NOMO-1 (cell line): ENCODE measurements at regions not wholly inside any gene's neighbourhood (a gene's known extent, or its start where the extent isn't known, plus 50 kb on each side); places are given as distances from the start of the nearest gene placed in this dataset.
"Not testable (repeated sequence)": the region's sequence is repeated elsewhere in the genome, so short reads cannot be mapped to it uniquely, and the experiment has no call there.

Experiments used
- DNase-seq, 2 experiments: peaks; one replicate each; lab custom pipeline; 2025; ENCODE audit not compliant: unreplicated experiment in 2 of 2; lab: John Stamatoyannopoulos, UW

DNA sequence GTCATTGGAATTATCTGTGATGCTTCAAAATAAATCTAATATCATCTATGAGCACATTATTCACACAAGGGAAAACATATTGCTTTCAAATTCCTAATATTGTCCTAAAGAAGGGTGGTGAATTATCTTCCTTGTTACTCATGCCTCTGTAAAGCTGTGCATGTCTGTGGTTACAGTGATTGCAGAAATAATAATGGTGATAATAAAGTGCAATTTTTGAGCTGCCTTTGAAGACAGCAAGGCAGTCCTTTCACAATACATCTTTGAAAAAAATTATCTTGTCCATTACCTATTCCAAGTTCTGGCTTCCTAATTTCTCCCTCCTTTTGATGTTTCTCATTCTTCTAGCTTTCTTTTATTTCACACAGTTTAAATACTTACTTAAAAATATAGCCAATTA, 442.1 kb upstream of the EYS start:
- no peak for DNase-seq

DNA sequence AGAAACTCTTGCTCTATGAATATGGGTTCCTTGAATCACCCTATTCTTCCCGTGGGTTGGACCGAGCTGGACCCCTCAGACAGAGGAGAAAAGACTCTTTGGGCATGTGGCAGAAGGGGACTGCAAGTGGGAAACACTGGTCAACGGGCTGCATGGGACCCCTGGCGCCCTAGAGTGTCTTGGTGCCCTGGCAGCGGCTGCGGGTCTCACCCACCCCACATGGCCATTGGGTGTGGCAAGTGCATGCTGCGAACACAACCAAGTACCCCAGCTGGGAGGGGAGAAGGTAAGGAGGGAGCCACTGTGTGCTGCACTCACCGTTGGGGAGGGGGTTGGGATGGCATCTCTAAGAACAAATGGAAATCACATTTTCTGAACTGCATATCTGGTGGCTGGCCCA, 438.8 kb upstream of the EYS start:
- DNase-seq, result no peak

DNA sequence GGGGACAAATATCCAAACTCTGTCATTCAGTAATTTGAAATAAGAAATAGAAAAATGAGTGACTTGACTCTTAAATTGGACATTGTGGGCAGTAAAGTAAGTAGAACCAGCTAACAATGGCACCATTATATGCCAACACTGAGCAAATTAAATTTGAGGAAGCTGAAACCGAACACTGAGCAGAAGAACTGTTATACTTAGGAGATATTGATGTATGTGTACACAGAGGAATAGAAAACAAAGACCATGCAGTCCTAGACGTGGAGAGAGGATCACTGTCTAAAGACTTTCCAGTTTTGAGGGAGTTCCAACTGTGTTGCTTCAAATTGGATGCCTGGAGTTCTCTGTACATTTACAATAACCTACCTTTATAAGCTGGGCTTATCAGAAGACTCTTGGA, 427.0 kb upstream of the EYS start:
- no peak for DNase-seq

DNA sequence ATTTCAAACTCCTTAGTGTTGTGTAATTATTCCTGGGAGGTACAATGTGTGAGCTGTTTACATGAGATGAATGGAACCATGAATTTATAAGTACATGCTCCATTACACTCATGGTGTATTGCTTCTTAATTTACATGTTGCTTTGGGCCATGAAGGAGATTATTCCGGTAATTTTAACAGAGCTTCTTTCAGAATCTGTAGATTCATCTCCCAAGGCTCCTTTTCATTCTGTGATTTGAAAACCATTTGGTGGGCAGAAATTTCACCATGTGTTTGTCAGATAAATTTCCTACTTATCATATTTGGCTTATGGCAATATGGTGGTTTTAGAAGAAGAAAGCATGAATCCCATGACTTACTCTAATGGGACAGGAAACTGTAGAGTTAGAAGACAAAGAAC, 421.6 kb upstream of the EYS start:
- no peak for DNase-seq

DNA sequence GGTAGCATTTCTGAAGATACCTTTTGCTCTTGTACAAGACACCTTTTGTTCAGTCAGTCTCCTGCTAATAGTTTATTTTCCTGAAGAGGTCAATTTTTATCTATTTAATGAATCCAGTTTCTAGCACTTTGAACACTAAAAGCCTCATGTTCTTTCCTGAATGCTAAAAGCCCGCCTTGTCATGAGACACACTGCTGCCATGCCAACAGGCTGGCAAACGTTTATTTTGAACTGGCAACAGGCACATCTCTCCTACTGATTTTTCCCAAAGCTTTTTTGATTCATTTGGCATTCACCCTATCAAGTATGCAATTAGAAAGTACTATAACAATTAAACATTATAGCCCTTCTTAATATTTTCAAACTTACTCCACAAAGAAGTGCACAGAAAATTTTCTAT, 421.2 kb upstream of the EYS start:
- DNase-seq, result no peak

DNA sequence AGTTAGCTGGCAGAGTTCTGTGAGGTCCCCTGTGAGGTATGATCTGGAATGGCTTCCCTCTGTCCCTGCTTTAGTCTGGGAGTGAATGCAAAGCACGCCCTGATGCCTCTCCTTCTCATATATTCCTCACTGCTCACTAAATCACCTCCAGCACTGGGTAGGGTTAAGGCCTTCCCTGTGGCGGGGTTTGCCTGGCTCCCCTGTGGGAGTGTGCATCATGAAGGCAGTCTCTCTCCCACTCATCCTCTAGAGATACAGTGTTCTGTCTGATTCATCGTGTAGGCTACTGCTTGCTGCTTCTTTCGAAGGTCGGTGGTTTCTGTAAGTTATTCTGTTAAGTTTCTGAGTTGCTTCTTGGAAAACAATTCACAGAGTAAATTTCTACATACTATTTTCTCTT, 420.0 kb upstream of the EYS start:
- no peak for DNase-seq

DNA sequence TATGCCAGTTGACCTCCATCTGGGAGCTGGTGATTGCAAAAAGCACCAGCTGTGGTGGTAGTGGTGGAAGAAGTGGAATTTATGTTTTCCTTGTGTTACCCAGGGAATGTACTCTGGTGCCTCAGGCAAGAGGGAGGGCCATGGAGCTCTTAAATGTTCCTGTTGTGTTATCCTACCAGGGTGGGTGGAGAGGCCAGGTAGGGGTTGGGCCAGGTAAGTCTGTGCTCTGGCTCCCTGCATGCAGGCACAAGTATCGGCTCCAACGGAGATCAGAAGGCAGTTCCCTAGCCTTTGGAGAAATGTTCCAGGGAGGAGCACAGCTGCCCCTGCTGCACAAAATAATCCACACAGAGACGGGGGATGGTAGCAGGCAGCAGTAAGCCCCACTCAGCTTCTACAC, 419.3 kb upstream of the EYS start:
- no peak for DNase-seq

DNA sequence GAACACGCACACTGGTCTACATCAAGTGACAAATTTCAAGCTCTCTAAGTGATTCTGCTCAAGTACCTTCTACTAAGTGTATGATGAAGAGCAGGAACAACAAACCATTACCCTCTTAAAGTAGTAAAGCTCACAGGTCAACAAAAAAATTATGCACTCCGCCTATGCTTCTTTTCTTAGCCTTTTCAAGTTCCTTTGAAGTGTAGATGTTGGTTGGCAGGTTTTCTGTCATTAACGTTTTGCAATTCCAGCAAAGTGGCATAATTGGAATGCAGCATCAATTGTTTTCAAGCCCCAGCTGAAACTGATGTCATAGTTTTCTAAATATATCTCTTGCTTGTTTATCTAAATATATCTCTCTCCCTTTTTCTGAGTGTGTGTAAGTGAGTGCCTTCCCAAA, 396.9 kb upstream of the EYS start:
- no peak for DNase-seq

DNA sequence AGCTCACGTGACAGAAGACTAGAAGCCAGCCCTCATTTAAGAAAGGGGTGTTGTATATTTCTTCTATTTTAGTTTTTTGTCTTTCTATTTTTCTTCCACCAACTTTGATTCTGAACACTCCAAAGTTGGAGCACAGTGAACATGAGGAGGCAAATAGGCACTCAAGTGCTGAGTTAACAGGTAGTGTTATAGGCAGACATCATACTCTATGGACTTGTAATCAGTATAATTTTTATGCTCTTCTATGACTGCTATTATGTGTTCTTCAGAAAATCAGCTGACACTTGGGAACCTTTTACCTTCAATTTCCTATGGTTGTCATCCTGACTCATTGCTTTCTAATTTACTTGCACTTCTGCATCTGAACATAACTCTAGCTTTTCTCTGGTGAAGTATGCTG, 396.3 kb upstream of the EYS start:
- DNase-seq, result no peak

DNA sequence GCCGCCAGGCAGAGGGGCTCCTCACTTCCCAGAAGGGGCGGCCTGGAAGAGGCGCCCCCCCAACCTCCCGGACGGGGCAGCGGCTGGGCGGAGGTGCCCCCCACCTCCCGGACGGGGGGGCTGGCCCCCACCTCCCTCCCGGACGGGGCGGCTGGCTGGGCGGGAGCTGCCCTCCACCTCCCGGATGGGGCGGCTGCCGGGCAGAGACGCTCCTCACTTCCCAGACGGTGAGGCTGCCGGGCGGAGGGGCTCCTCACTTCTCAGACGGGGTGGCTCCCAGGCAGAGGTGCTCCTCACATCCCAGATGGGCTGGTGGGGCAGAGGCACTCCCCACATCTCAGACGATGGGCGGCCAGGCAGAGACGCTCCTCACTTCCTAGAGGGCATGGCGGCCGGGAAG, 389.7 kb upstream of the EYS start:
- DNase-seq, result no peak

DNA sequence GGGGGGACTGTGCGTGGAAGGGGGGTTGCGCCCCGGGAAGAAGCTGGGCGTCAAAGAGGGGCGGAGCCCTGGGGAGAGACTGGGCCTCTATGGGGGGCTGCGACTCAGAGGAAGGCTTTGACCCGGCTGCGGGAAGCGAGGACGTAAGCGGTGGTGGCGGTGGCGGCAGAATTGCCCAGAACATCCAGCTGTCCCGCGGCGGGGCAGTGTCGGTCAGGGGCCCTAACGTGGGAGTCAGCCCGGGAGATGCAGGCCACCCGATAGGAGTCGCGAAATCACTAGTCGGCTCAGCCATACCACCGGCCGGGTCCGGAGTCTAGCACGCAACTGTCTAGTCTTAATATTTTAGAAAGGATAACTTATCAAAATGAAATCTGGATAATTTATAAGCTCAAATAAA, 387.6 kb upstream of the EYS start:
- no peak for DNase-seq

DNA sequence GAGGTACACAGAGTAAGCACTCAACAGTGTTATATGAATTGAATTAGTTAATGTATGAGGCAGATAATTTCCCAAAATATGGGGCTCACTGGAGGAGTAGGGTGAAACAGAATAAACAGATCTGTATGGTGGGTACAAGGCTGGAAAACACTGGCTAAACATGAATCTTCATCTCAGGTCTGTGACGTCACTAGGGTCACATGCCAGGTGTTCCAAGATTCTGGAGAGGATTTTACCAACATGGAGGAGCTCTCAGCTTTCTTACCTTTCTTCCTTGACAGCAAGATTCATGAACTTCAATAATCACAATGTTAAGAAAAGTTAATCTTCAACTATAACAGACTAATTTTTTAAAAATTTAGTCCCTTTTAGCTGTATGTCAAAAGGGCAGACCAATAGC, 385.3 kb upstream of the EYS start:
- not testable (repeated sequence) for DNase-seq

DNA sequence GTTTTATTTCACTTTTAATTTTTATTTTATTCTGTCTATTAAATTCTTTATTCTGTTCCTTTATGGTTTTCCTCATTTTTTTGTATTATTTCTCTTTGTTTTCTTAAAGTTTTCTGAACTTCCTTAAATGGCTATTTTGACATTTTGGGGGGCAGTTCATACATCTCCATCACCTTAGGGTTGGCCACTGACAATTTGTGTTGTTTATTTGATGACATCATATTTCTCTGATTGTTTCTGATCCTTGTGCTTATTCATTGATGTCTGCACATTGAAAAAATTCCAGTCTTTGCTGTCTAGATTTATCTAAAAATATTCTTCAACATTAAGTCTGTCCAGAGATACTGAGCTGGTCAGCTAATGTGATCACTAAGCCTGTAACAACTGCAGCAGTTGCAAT, 379.5 kb upstream of the EYS start:
- no peak for DNase-seq

DNA sequence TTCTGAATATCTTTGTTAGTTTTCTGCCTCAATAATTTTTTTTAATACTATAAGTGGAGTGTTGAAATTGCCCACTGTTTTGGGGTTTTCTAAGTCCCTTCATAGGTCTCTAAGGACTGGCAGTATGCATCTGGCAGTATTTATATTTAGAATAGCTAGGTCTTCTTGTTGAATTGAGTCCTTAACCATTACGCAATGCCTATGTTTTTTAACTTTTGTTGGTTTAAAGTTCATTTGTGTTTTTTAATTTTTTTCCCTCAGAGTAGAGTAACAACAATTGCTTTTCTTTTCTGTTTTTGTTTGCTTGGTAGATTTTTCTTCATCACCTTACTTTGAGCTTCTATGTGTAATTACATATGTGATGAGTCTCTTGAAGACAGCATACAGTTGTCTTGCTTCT, 375.9 kb upstream of the EYS start:
- no peak for DNase-seq

DNA sequence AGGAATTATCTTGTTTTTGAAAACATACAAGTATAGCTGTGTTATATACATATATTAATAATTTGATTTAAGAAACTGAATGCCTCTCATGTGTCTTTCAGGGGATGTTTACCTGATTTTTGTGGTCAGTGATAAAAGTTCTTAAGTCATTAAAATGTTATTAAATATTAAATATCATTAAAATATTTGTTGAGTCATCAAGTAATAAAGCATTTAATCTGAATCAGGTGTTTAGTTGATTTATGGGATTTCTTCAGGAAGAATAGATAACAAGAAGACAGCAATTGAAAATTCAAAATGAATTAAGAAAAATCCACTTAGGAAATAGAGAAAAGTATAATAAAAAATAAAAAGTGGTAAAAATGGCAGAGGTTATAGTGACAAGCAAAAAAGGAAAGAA, 361.9 kb upstream of the EYS start:
- no peak for DNase-seq

DNA sequence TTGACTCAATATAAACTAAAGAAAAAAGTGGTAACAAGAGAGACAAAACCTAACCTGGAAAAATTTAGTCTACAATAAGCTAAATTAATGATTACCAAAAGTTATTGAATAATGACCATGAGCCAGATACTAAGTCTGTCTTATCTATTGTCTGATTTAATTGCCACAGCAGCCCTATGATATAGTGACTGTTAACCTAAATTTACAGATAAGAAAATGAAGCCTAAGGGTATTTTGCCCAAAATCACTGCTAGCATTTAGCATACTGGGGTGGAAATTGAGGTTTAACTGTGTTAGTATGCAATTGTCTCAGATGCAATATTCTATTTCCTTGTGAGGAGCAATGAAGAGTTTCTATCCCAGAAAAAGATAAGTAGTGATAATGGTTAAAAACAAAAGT, 361.0 kb upstream of the EYS start:
- no peak for DNase-seq

DNA sequence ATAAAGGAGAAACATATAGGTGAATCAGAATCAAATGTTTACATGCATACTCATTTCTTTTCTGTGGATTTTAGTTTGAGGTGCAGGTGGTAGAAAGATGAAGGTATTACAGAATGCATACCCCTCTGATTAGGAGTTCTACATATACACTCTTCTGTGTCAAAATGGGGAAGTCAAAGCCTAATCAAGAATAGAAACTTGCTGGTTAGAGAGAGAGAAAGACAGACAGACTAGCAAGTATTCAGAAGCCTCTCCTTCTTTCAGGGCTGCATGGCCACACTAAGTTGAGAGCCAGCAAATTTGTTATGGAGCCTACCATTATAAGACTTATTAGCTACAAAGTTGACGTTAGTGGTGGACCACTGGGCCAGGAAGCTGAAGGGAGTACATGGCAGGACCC, 358.3 kb upstream of the EYS start:
- DNase-seq, result no peak

DNA sequence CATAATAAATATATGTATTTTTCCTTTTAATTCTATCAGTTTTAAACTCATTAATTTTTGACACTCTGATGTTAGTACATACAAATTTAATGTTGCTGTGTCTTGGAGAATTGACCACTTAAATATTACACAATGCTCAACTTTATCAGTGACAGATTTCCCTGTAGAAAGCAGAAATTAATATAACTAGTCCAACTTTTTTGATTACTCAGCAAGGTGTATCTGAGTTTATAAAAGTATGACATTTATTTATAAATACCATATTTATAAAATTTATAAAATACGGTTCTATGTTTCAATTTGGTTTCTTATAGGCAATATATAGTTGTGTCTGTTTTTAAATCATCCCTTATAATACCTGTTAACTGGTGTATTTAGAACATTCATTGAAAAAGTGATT, 350.0 kb upstream of the EYS start:
- no peak for DNase-seq

DNA sequence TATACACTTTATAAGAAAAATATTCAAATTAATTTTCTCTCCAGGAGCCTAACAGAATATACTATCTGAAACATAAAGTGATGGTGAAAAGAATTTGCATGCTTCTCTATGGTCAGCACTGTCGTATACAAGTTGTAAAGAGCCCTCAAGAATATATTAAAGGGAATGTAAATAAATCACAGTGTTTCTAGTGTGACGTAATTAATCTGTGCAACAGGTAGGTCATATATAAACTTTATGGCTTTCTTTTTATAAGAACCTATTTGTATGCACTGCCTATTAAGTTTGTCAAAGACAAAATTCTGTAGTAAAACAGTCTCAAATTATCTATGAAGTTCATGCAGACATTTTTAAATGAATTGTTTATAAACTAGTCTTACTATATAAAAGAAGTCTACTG, 347.9 kb upstream of the EYS start:
- DNase-seq, result no peak

DNA sequence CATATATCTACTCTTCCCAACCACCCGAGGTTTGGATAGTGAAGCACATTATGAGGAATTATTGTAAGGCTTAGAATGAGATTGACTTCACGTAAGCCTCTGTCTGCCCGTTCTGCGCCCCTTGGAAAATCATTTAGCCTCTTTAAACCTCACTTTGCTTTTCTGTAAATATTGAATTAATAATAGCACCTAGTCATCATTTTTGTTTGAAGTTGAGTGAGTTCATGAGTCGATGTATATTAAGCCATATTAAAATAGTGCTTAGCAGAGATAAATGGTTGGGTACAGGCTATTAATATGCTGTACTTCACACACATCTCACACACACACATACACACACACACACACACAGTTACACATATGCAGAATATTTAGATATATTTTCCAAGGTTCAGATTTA, 344.8 kb upstream of the EYS start:
- no peak for DNase-seq

DNA sequence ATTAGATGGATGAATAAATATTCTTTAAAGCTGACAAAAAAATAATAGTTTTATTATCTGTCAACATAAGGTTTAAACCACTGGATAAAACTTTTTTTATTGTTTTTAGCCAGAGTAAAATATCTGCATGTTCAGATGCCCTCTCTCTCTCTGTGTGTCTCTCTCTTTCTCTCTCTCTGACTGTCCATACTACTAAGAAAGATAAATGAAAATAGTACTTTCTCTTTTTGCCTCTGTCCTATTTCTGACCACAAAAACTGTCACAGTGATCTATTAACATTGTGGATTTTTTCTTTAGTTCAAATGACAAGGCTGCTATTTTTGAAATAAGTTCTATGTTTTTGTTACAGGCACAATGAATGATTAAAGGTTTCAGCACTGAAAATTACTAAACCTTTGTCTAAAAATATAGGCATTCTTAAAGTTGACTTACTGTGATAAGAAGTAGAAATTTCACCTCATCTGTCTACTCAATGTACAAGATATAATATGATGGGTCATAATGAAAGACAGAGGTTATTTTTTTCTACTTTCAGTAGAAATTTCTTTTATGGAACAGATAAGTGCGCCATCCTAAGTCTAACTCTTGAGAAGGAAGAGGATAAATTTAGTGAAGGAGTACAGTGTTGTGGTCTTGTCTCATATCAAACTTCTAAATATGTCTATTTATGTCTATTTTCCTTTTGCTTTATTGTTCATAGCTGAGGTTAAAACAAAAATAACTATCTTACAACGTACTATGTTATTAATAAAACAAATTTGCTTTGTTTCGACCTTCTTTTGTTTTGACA, 341.9 kb upstream of the EYS start:
- no peak for DNase-seq

DNA sequence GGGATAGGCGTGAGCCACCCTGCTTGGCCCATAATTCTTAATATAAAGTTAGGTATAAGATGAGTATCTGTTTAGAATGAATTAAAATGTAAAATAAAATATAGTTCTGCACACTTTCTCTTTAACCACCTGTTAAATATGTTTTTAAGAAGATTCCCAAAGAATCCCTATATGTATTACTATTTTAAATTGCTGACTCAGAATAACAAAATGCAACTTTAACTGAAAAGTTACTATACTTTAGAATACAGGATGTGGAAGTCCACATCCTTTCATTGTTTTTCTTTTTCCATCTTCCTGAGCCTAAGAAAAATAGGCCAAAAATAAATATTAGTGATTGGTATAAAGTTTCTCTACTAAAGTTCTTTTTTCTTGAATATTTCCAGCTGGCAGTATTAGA, 325.6 kb upstream of the EYS start:
- DNase-seq, result no peak

DNA sequence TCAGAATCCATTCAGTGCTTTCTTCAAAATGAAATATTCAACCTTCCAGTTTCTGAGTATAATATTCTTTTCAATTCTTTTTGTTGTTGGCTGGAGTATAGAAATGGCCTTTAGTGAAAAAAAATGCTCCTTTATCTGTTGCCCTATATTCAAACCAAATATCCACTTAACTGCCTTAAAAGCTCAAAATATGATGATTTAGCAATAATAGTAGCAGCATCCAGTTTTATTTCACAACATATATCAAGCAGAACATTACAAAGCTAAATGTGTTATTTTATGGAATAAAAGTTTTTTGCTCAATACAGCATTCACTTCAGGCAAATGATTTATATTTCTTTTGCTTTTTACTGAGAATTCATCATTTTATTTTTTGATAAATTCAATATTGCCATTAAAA, 322.4 kb upstream of the EYS start:
- DNase-seq, result no peak
